HCT116 (cell line): ENCODE measurements at regions not wholly inside any gene's neighbourhood (a gene's known extent, or its start where the extent isn't known, plus 50 kb on each side); places are given as distances from the start of the nearest gene placed in this dataset.

Source experiments
- ATAC-seq: fragments of 200-7000 bp; cut with Tn5 transposase; 2 replicates; pipeline ENCODE4 v1.9.1; 2020; ENCODE audit warnings: mild to moderate bottlenecking, moderate library complexity
- BruUV-seq: library from RNA; stranded (reverse); fragments of 400-500 nt; replicated peaks from 2 replicates; lab custom pipeline; 2021; lab: Mats Ljungman, UMichigan
- CTCF ChIA-PET: fragments of 300-600 bp; sonication (Branson Sonifier 250); formaldehyde crosslinking; loops from one replicate; lab custom pipeline; 2021; ENCODE audit warnings: antibody characterized with exemption; lab: Charles Lee
- POLR2A ChIA-PET: fragments of 300-600, 350-600 bp; sonication (Branson Sonifier 250); formaldehyde crosslinking; loops from one replicate; lab custom pipeline; 2021; ENCODE audit warnings: antibody characterized with exemption; lab: Charles Lee
- RAD21 ChIA-PET, 2 experiments: fragments of 300-600 bp; sonication (Branson Sonifier 250); formaldehyde crosslinking; loops; one replicate each; lab custom pipeline; 2023; ENCODE audit warnings: low total read pairs in 2 of 2; ENCODE audit not compliant: uncharacterized antibody in 2 of 2, unreplicated experiment in 2 of 2, low non-redundant PET in 1 of 2; lab: Charles Lee
- DNase-seq: peaks from one replicate; pipeline ENCODE4 v3.0.0-alpha.2; 2010; ENCODE audit warnings: low read depth, low spot score
- H2AFZ ChIP-seq: fragments of 200-600 bp; shearing (Covaris generic), sonication (generic); 2 replicates; pipeline ENCODE4 v1.6.1; 2017; ENCODE audit warnings: low read depth, mixed run types, mixed read lengths, antibody characterized with exemption, low read length; ENCODE audit not compliant: poor library complexity, severe bottlenecking
- H3K27ac ChIP-seq: 2 replicates; pipeline ENCODE4 v1.5.1; 2012; ENCODE audit warnings: low read depth, low read length
- H3K27me3 ChIP-seq: fragments of 200-600 bp; sonication (generic); 2 replicates; pipeline ENCODE4 v1.6.1; 2016; ENCODE audit warnings: mixed run types, low read length, mixed read lengths; ENCODE audit not compliant: insufficient read depth
- H3K36me3 ChIP-seq, 2 experiments: fragments of 200-500 bp in 1 of 2; fragments of 200-600 bp in 1 of 2; sonication (Bioruptor generic) in 1 of 2; sonication (generic) in 1 of 2; 2 replicates each; pipeline versions ENCODE4 v1.5.1 to v1.6.1; 2014 to 2016; ENCODE audit warnings: low read length in 2 of 2, inconsistent platforms in 1 of 2, mixed read lengths in 1 of 2, mixed run types in 1 of 2; ENCODE audit not compliant: insufficient read depth in 2 of 2, control insufficient read depth in 1 of 2
- H3K4me1 ChIP-seq, 2 experiments: fragments of 200-600 bp in 1 of 2; sonication (generic) in 1 of 2; 2 replicates each; pipeline versions ENCODE4 v1.5.1 to v1.6.1; 2012 to 2017; ENCODE audit warnings: low read length in 2 of 2, inconsistent platforms in 1 of 2, mild to moderate bottlenecking in 1 of 2, mixed read lengths in 1 of 2, mixed run types in 1 of 2, moderate library complexity in 1 of 2; ENCODE audit not compliant: insufficient read depth in 2 of 2, control insufficient read depth in 1 of 2
- H3K4me2 ChIP-seq: fragments of 200-600 bp; sonication (generic); 2 replicates; pipeline ENCODE4 v1.6.1; 2017; ENCODE audit warnings: mixed run types, low read length, mixed read lengths
- H3K4me3 ChIP-seq, 2 experiments: fragments of 200-600 bp in 1 of 2; sonication (generic) in 1 of 2; replicated peaks in 1 of 2; 2 replicates each; pipeline ENCODE4 v1.5.1; 2011 to 2016; ENCODE audit warnings: low read length in 2 of 2, control low read depth in 1 of 2, low read depth in 1 of 2, mild to moderate bottlenecking in 1 of 2, mixed read lengths in 1 of 2, mixed run types in 1 of 2
- H3K79me2 ChIP-seq: fragments of 200-600 bp; sonication (generic); 2 replicates; pipeline ENCODE4 v1.6.1; 2017; ENCODE audit warnings: mild to moderate bottlenecking, mixed run types, low read length, moderate library complexity, mixed read lengths; ENCODE audit not compliant: insufficient read depth
- H3K9ac ChIP-seq: fragments of 200-600 bp; sonication (generic); 2 replicates; pipeline ENCODE4 v1.6.1; 2016; ENCODE audit warnings: low read length, mixed read lengths
- H3K9me2 ChIP-seq: fragments of 200-600 bp; sonication (generic), shearing (Covaris generic); 2 replicates; pipeline ENCODE4 v1.6.1; 2017; ENCODE audit warnings: mixed run types, mild to moderate bottlenecking, moderate library complexity; ENCODE audit not compliant: insufficient read depth
- H3K9me3 ChIP-seq, 2 experiments: fragments of 200-500 bp in 1 of 2; fragments of 200-600 bp in 1 of 2; sonication (Bioruptor generic) in 1 of 2; sonication (generic) in 1 of 2; 2 replicates each; pipeline ENCODE4 v1.6.1; 2014 to 2017; ENCODE audit warnings: low read length in 2 of 2, mixed read lengths in 2 of 2, inconsistent platforms in 1 of 2, low read depth in 1 of 2, mild to moderate bottlenecking in 1 of 2, mixed run types in 1 of 2, moderate library complexity in 1 of 2; ENCODE audit not compliant: control insufficient read depth in 1 of 2, insufficient read depth in 1 of 2
- H4K20me1 ChIP-seq: fragments of 200-600 bp; sonication (generic), shearing (Covaris generic); 2 replicates; pipeline ENCODE4 v1.6.1; 2017; ENCODE audit warnings: mixed run types, mild to moderate bottlenecking, moderate library complexity; ENCODE audit not compliant: insufficient read depth
- CBX3 ChIP-seq: IDR thresholded peaks from 2 replicates; pipeline ENCODE4 v1.6.1; 2012; ENCODE audit warnings: low read depth
- CEBPB ChIP-seq: IDR thresholded peaks from 2 replicates; pipeline ENCODE4 v1.6.1; 2012; ENCODE audit warnings: low read depth
- EGR1 ChIP-seq: IDR thresholded peaks from 2 replicates; pipeline ENCODE4 v1.6.1; 2012; ENCODE audit warnings: low read depth
- EZH2 ChIP-seq: fragments of 200-600 bp; sonication (generic); IDR thresholded peaks from 2 replicates; pipeline ENCODE4 v1.6.1; 2017; ENCODE audit warnings: antibody characterized with exemption, mixed run types
- JUND ChIP-seq: IDR thresholded peaks from 2 replicates; pipeline ENCODE4 v1.6.1; 2012
- POLR2A ChIP-seq: IDR thresholded peaks from 2 replicates; pipeline ENCODE4 v1.7.0; 2011; ENCODE audit warnings: borderline replicate concordance; ENCODE audit not compliant: insufficient read depth, insufficient read length; ENCODE audit errors: extremely low read depth
- POLR2AphosphoS5 ChIP-seq: IDR thresholded peaks from 2 replicates; pipeline ENCODE4 v1.6.1; 2011; ENCODE audit warnings: mild to moderate bottlenecking, low read depth, low read length, moderate library complexity
- SP1 ChIP-seq: IDR thresholded peaks from 2 replicates; pipeline ENCODE4 v1.6.1; 2012; ENCODE audit warnings: low read depth
- ZNF274 ChIP-seq: fragments of 200-500 bp; sonication (Bioruptor generic); IDR thresholded peaks from 2 replicates; pipeline ENCODE4 v1.6.1; 2014; ENCODE audit warnings: mild to moderate bottlenecking, low read depth, low read length, inconsistent platforms
- intact Hi-C: fragments of 100-400 bp; cut with micrococcal nuclease; formaldehyde crosslinking; loops from 2 replicates; pipeline ENCODE4 v1.10.0; 2022
- TF ChIP-seq, protein P1 (sequence below): IDR thresholded peaks from 2 replicates; pipeline ENCODE4 v1.6.1; 2012
- TF ChIP-seq, protein P2 (sequence below): IDR thresholded peaks from 2 replicates; pipeline ENCODE4 v1.6.1; 2012; ENCODE audit warnings: low read depth

GRCh38 chr7:118938845-118939244 lies 714.3 kb downstream of the ANKRD7 start:
- POLR2A ChIA-PET, result no interaction called here
- Histone ChIP-seq H3K27me3 (no peaks in the 10 kb centered on the region), H3K9ac (no peak overlapping the region), H3K4me2 (no peak overlapping the region), H3K36me3 (no peaks in the 10 kb centered on the region), H3K79me2 (no peaks in the 10 kb centered on the region), H3K9me2 (no peaks in the 10 kb centered on the region; the same call in 1 of the 2 replicates), H4K20me1 (no peaks in the 10 kb centered on the region), H3K4me3 (no peak overlapping the region), H3K4me1 (no peaks in the 10 kb centered on the region), H2AFZ (no peak overlapping the region), H3K9me3 (no peaks in the 10 kb centered on the region), H3K27ac (no peak overlapping the region)
- CTCF ChIA-PET, result no interaction called here
- ATAC-seq, result no peak
- intact Hi-C loops, result no loop called here
- no peak for TF ChIP-seq CBX3
- TF ChIP-seq CEBPB, result no peak
- TF ChIP-seq, protein P1, sequence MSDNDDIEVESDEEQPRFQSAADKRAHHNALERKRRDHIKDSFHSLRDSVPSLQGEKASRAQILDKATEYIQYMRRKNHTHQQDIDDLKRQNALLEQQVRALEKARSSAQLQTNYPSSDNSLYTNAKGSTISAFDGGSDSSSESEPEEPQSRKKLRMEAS, result no peak
- no peak for TF ChIP-seq EGR1
- no peak for TF ChIP-seq EZH2
- no peak for TF ChIP-seq JUND
- no peak for TF ChIP-seq POLR2A
- TF ChIP-seq POLR2AphosphoS5, result no peak
- TF ChIP-seq ZNF274, result no peak
- TF ChIP-seq SP1, result no peak
- TF ChIP-seq, protein P2, sequence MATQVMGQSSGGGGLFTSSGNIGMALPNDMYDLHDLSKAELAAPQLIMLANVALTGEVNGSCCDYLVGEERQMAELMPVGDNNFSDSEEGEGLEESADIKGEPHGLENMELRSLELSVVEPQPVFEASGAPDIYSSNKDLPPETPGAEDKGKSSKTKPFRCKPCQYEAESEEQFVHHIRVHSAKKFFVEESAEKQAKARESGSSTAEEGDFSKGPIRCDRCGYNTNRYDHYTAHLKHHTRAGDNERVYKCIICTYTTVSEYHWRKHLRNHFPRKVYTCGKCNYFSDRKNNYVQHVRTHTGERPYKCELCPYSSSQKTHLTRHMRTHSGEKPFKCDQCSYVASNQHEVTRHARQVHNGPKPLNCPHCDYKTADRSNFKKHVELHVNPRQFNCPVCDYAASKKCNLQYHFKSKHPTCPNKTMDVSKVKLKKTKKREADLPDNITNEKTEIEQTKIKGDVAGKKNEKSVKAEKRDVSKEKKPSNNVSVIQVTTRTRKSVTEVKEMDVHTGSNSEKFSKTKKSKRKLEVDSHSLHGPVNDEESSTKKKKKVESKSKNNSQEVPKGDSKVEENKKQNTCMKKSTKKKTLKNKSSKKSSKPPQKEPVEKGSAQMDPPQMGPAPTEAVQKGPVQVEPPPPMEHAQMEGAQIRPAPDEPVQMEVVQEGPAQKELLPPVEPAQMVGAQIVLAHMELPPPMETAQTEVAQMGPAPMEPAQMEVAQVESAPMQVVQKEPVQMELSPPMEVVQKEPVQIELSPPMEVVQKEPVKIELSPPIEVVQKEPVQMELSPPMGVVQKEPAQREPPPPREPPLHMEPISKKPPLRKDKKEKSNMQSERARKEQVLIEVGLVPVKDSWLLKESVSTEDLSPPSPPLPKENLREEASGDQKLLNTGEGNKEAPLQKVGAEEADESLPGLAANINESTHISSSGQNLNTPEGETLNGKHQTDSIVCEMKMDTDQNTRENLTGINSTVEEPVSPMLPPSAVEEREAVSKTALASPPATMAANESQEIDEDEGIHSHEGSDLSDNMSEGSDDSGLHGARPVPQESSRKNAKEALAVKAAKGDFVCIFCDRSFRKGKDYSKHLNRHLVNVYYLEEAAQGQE, result no peak
- BruUV-seq, result no TSS peak
- RAD21 ChIA-PET, result no interaction called here
- DNase-seq, result no peak
